HG02981 (cell line): ENCODE measurements at regions not wholly inside any gene's neighbourhood (a gene's known extent, or its start where the extent isn't known, plus 50 kb on each side); places are given as distances from the start of the nearest gene placed in this dataset.

Experiments used
- ATAC-seq: cut with Tn5 transposase; IDR thresholded peaks from one replicate; pipeline ENCODE4 v1.9.1; 2021; ENCODE audit warnings: mild to moderate bottlenecking, moderate library complexity; ENCODE audit not compliant: unreplicated experiment

GRCh38 chr18:78724214-78724914, 255.3 kb upstream of the SALL3 start:
- ATAC-seq = no peak

DNA sequence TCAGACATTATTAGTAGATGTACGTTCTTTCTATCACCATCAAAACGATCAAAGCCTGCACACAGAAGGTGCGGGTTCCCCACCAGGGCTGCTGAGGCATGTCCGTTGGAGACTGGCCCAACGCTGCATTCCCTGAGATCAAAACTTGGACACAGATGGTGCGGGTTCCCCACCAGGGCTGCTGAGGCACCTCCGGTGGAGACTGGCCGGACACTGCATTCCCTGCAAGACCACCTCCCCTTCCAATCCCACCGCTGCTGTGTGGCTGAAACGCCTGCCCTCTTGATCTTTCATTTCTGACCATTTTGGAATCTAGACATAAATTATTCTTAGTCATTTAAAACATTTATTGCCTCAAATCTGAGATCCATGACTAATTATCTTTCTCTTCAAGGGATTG, 254.2 kb upstream of the SALL3 start:
- ATAC-seq = no peak

- ATAC-seq = no peak
Observed at GRCh38 chr18:78726326-78727056, 253.1 kb upstream of the SALL3 start.

DNA sequence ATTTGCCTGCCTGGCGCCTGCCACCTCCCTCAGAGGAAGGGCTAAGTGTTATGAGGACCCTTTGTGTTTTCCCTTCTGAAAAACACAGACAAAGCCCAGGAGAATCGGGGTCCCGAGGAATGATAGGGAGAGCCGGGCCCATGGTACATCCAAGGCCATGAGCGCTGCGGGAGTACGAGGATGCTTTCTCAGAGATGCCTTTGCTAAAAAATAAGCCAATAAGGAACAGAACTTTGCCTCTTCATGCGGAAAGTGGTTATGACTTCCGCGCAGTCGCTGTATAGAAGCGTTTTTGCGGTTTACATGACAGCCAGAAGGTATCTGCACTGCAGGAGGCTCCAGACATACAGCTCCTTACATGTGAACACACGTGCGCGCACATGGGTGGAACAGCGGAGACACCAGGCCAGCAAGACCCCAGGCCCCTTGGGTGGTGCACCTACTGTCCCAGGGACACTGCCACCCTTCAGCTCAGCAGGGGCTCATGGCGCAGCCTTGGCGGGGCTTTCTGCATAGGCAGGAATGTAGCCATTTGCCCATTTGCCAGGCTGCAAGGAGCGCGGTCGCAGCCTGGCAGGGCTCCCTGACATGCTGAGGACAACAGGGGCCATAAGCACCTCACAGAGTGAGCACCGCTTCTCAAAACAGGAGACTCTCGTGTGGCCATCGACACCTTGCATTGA, 252.4 kb upstream of the SALL3 start:
- ATAC-seq = no peak

GRCh38 chr18:78727877-78728783, 251.5 kb upstream of the SALL3 start:
- no peak for ATAC-seq

DNA sequence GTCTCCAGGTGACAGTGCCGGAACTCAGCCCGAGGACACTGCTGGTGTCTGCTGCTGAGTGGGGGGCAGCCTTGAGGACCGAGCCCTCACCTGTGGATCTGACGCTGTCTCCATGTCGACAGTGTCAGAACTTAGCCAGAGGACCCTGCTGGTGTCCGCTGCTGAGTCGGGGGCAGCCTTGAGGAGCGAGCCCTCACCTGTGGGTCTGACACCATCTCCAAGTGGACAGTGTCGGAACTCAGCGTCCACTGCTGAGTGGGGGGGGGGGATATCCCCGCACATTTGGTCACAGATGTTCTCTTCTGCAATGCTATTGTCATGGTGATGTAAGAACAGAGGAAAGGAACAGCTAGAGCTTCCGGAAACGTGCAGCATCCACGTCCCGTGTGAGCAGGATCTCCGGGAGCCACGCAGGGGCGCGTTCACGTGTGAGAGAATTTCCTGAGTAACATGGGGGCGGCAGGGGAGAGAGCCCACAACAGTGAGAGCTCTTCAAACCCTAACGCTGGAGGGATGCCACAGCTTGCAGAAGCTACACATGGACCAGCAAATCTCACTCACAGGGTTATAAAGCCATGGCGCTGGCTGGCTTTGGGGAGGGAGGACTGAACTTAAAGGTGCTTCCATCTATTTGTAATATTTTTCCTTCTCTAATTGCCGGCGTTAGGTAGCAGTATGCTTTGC, 250.7 kb upstream of the SALL3 start:
- ATAC-seq = no peak

DNA sequence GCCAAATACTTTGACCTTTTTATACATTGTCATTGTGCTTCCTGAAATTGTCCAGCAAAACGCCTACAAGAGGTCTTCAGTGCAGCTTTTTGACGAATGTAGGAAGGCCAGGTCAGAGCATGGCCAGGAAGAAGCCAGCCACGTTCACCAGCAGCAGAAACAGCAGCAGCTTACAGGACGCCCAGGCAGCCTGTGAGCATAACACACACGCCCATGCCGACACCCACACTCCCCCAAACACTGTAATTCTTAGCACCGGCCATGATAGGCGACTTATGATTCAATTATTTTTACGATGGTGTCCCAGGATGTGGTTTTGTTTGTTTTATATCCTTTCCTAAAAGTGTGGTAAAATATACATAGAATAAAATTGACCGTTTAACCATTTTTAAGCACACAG, 249.1 kb upstream of the SALL3 start:
- ATAC-seq = no peak

- ATAC-seq = no peak
Observed at GRCh38 chr18:78731016-78731397, 248.6 kb upstream of the SALL3 start.

- ATAC-seq = no peak
Observed at GRCh38 chr18:78731398-78732032, 248.1 kb upstream of the SALL3 start.

DNA sequence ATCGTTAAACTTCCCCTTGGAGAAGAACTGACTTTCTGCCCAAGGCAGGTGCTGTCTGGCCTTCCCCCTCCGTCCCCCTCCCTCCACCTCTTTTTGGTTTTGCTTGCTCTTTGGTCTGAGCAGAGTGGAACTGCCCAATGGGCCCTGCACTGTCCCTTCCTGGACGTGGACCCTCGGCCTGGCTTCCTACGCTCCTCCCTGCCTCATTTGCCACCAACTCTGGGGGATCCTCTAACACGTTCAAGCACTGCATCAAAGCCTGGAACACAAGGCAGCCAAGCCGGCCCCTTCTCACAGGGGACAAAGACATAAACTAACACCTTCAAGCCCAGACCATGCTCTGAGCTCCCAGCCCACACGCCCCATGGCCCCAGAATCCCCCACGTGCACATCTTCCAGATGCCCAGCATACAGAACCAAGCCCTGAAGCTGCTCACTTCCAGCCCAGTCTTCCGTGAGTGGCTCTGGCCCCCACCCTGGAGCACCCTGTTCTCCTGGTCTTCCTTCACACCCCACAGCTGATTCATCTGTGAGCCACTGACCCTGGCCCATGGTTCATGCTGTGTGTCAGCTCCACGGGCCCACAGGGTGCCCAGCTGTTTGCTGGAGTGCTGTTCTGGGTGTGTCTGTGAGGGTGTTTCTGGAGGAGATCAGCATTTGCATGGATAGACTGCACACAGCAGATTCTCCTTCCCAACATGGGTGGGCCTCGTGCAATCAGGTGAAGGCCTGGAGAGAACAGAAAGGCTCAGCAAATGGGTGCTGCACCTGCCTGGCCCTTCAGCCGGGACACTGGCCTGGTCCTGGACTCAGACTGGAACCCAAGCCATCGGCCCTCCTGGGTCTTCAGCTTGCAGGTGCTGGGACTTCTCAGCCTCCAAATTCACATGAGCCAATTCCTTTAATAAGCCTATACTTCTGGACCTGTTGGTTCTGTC, 247.1 kb upstream of the SALL3 start:
- ATAC-seq = no peak

DNA sequence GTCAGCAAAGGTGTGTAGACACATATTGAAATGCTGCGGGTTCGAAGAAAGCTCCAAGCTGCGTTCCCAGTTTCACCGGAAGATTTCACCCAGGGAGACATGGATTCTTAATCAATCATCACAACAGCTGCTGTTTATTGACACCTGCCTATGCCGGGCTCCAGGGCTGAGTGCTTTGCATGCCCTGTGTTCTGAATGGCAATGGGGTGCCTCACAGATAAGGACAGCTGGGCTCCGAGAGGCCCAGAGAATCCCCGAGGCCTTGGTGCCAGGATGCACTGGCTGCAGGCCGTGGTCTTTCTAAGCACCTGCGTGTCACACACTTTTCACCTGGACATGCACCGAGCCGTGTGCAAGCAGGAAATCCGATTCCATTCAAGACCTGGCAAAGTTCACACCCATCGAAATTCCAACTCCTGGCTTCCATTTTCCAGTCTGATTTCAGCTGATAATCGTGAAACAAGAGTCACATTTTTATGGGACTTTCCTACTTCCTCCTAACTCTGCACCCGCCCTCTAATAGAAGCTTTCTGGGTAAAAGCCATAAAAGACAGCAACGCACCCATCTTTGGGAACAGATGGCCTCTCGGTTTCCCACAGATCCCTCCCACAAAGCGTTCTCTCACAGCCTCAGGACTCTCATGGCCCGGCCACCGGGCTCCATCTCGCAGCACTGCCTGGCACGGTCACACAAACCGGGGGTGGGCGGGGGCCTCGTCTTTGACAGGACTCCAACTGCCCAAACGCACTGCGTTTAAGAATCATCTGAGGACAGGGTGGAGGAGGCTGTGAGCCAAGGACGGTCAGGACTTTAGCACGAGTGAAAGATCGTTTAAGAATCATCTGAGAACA, 245.6 kb upstream of the SALL3 start:
- ATAC-seq = no peak

- ATAC-seq = no peak
Observed at GRCh38 chr18:78734614-78734945, 245.0 kb upstream of the SALL3 start.

DNA sequence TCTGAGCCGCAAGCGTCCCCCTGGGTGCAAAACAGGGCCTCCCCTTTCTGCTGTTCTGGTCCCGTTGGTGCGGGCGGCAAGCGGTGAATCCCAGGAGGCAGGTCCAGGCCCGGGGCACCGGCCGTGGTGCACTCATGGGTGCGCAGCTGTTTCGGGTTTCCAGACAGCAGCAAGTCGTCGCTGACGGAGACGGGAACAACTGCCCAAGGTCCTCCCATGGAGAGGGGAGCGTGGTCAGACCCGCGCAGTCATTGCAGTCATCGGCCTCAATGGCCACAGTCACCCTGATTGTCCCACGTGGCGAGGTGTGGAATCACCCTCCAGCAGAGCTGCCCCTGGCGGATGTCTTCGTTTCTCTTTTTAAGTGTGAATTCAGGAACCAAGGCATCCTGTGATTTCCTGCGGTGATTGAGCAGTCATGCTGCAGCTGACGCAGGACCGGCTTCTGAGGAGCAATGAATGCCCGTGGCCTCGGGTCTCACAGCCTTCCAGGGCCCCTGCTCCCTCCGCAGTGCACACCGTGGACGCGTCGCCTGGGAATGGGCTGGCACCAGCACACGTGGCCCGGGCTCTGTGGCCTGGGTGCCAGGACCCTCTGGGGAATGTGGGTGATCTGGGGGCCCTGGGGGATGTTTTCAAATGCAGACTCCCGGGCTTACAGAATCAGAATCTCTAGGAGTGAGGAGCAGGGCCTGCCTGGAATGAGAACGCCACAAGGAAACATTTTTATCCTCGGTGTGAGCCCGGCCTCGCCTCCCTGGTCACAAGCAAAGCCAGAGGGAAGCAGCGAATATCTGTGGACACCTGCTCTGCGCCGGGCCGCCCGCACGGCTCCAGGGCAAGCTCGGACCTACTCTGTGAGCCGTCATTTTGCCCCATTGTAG, 244.2 kb upstream of the SALL3 start:
- ATAC-seq = no peak

DNA sequence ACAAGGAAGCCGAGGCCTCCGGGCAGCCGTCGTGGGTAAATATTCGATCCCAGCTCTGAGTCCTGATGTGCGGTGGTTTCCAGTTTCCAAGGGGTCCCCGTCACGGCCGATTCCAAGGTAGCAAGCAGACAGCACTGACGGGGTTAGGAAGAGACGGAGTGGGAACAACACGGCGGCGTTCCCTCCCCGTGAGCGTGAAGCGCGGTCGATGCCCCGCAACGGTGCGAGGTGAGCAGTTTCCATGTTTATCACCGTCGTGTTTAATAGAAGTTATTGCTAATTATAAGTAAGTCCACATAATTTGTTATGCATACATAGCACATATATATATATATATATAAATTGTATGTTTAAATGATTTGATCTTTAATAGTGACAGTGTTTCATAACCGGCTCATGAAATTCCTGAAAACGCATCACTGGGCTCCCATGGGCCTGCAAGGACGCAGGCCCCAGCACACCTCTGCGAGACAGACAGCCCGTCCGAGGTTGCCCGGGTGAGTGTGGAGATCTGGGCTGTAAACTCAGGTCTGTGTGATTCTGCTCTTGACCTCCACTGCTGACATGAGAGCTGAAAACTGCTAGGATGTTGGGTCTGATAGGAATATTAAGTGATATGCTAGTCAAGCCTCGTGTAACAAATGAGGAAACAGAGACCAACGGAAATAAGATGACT, 243.5 kb upstream of the SALL3 start:
- ATAC-seq = no peak

- no peak for ATAC-seq
Observed at GRCh38 chr18:78737006-78737915, 242.4 kb upstream of the SALL3 start.
